HG03469 (cell line): ENCODE measurements at regions not wholly inside any gene's neighbourhood (a gene's known extent, or its start where the extent isn't known, plus 50 kb on each side); places are given as distances from the start of the nearest gene placed in this dataset.
A peak's percentile ranks its signal among the peaks of the same experiment; 100 is the strongest.
"Not testable (repeated sequence)": the region's sequence is repeated elsewhere in the genome, so short reads cannot be mapped to it uniquely, and the experiment has no call there.

Experiments used
- ATAC-seq: cut with Tn5 transposase; IDR thresholded peaks from one replicate; pipeline ENCODE4 v1.9.1; 2021; ENCODE audit warnings: mild to moderate bottlenecking, moderate library complexity, moderate number of reproducible peaks; ENCODE audit not compliant: unreplicated experiment

DNA sequence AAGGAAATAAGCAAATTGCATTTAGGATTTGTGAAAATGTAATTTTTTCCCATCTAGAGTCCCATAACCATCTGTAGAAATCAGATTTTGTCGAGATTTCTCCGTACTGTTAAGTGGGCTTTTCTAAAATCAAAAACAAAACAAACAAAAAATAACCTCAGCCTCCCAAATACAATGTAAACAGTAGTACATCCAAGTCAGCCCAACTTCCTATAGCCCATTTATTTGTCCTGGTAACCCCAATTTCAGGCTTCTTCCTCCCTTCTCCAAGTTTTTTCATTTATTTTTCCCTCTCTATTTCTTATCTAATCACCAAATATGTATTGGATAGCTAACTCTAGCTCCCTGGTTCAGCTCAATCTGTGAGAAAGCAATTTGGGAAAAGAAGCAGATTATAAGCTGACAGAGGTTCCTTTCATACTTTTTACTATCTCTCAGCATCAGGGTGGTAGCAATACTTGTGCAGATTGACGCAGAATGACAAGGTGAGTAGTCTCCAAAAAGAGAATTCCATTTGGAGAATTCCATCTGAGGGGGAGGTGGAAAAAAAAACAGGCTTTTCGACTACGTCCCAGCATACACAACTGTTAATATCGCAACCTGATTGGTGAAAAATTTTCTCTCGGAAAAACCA lies 132.6 kb upstream of the BTN3A2 start:
- ATAC-seq = no peak

DNA sequence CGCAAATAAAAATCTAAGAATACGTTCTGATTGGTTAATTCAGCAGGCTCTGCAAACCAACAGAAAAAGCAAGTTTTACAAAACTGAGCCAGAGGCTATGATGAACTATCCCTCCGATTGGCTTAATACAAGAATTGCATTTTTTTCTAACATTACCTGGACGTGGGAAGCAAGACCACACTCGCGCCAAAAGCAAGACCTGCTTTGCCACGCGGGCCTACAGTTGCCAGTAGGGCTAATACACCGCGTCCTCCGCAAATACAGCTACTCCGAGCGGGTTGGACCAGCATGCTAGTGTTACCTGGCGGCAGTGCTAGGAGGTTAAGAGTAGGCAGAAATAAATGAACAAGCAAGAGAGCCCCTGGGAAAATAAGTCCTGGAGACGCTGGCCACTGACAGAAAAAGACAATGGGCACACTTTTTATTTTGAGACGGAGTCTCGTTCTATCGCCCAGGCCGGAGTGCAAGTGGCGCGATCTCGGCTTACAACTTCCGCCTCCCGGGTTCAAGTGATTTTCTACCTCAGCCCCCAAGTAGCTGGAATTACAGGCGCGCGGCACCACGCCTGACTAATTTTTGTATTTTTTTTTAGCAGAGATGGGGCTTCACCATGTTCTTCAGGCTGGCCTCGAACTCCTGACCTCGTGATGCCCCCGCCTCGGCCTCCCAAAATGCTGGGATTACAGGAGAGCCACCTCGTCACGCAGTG lies 131.9 kb upstream of the BTN3A2 start:
- ATAC-seq = no peak

DNA sequence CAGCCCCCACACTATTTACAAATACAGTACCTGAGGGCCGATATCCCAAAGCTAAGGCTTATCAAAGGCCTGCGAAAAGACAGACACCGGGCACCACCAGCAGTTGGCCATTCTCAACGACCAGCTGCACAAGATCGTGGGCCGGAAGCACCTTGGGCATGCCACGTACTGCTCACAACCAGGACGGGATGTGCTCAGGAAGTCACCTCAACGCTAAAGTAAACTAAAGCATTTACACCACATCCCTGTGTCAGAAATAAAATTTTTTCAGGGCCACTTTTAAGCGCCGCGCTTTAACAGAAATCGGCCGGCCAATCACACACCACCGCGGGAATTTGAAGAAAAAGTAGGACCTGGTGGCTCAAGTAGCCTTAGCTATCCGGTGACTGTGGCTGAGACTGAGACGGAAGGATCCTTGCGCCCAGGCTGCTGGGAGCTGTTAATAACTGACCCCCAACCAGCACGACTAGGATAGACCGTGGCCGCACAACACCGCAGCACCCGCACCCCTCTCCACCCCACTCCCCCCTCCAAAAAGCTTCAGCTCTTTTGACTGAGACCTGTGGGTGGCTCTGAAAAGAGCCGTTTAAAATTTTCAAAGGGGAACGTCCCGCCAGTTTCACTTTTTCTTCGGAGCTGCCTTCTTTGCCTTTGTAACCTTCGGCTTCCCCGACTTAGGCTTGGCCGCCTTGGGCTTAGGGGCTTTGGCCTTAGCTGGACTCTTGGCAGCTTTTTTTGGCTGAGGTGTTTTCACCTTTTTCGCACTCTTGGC lies 131.2 kb upstream of the BTN3A2 start:
- no peak for ATAC-seq

- ATAC-seq = no peak
Measured at GRCh38 chr6:26234421-26235301, 130.3 kb upstream of the BTN3A2 start.

- no peak for ATAC-seq
Measured at GRCh38 chr6:26235302-26235670, 129.7 kb upstream of the BTN3A2 start.

GRCh38 chr6:26239415-26239814 lies 125.6 kb upstream of the BTN3A2 start:
- not testable (repeated sequence) for ATAC-seq

DNA sequence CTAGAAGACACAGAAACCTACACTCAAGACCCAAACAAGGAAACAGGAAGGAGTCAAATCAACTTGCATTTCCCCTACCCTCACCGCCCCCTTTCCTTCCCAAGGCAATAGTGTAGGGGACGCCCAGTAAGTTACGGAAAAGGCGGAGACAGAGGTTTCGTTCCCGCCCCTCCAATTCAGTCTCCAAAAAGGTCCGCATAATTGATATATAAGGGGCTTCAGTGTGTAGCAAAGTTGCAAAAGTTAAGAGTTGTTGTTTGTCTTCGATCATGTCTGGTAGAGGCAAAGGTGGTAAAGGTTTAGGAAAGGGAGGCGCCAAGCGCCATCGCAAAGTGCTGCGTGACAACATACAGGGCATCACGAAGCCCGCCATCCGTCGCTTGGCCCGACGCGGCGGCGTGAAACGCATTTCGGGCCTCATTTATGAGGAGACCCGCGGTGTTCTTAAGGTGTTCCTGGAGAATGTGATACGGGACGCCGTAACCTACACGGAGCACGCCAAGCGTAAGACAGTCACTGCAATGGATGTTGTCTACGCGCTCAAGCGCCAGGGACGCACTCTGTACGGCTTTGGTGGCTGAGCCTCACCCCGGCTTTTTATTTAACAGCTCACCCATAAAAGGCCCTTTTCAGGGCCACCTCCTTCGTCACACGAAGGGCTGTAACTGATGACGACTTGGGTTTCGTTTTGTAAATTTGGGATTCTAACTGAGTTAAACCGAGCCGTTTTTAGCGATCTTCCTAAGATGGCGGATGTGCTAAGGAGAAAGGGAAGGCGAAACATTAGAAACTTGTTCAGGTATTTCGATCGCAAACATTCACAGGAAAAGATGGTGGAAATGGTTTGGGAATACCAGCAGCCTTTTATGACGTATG lies 124.6 kb upstream of the BTN3A2 start:
- ATAC-seq = no peak

GRCh38 chr6:26241033-26241895 lies 123.7 kb upstream of the BTN3A2 start:
- no peak for ATAC-seq

DNA sequence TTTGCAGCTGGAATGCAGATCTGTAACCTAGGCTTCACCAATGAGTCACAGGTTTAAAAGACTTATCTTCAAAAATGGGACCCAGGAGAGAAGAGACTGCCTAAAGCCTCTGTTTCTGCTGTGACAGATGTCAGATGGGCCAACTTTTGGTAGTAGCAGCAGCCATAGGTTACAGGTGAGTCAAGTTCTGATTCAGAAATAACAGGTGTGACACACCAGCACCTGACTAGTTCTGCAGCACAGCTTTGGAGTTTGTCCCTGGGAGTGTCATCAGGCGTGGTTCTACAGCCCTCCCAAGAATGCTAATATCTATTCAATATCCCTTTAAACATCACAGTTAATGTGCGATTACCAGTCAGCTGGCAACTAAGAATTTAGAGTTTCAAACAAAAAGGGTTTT lies 121.9 kb upstream of the BTN3A2 start:
- no peak for ATAC-seq

- ATAC-seq = no peak
Measured at GRCh38 chr6:26243752-26244151, 121.2 kb upstream of the BTN3A2 start.

DNA sequence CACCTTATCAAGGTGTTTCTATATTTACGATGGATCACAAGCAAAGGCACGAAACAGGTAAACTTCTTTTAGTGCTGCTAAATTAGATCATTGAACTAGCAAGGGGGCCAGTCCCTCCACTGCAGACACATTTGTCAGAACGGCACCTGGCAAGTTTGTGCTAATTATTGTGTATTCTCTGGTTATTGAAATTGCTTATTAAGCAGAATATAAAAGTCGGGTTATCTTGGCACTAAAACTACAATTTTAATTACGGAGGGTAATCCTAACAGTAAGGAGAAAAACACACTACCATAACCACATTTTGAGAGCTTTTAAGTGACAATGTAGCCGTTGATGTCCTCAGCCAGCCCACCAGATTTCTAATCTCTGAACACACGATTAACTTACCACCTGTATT lies 118.9 kb upstream of the BTN3A2 start:
- ATAC-seq = no peak

DNA sequence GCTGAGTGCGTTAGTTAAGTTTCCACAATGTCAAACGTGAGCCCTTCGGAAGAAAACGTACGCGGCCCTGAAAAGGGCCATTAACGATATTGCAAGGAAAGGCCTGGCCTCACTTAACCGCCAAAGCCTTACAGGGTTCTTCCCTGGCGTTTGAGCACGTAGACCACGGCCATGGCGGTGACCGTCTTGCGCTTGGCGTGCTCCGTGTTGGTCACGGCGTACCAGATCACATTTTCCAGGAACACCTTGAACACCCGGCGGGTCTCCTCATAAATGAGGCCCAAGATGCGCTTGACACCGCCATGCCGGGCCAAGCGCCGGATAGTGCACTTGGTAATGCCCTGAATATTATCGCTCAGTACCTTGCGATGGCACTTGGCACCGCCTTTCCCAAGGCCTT lies 118.4 kb upstream of the BTN3A2 start:
- ATAC-seq = no peak

DNA sequence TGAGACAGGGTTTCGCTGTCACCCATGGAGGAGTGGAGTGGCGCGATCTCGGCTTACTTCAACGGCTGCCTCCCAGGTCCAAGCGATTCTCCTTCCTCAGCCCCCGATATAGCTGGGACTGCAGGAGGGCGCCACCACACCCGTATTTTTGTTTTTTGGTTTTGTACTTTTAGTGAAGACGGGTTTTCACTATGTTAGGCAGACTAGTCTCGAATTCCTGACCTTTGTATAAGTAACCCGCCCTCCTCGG lies 115.4 kb upstream of the BTN3A2 start:
- no peak for ATAC-seq

DNA sequence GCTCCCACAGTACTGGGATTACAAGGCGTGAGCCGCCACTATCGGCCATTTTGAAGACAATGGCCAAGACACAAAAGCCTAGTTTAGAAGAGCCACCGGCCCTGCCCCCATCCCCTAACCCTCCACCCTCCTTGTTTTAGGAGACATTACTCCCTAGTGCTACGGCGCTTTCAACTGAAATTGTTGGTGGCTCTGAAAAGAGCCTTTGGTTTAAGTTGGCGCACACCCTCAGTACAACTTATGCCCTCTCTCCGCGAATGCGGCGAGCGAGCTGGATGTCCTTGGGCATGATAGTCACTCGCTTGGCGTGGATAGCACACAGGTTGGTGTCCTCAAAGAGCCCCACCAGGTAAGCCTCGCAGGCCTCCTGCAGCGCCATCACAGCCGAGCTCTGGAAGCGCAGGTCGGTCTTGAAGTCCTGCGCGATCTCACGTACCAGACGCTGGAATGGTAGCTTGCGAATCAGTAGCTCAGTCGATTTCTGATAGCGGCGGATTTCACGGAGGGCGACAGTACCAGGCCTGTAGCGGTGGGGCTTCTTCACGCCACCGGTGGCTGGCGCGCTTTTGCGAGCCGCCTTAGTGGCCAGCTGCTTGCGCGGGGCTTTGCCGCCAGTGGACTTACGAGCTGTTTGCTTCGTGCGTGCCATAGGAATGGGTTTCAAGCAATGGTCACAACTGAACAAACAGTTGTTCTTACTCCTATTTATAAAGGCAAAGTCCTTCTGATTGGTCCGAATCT lies 114.9 kb upstream of the BTN3A2 start:
- ATAC-seq = no peak

- no peak for ATAC-seq
Measured at GRCh38 chr6:26250698-26251044, 114.3 kb upstream of the BTN3A2 start.

DNA sequence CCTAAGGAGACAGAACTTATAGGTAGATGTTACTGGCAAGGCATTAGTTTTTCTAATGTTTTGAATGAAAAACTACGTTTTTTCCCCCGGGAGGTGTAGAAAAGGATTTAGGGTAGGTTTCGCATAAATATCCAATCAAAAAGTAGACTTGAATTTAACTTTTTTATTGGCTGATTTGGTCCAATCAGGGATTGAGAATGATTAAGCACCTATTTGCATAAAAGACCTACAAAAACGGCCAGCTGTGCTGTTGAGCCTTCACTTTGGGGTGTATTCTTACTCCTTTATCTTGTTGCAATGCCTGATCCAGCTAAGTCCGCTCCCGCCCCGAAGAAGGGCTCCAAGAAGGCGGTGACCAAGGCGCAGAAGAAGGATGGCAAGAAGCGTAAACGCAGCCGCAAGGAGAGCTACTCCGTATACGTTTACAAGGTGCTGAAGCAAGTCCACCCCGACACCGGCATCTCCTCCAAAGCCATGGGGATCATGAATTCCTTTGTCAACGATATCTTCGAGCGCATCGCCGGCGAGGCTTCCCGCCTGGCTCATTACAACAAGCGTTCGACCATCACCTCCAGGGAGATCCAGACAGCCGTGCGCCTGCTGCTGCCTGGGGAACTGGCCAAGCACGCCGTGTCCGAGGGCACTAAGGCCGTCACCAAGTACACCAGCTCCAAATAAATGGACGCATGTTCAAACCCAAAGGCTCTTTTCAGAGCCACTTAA lies 113.5 kb upstream of the BTN3A2 start:
- ATAC-seq = peak; percentile 48

GRCh38 chr6:26252077-26252472 lies 112.9 kb upstream of the BTN3A2 start:
- ATAC-seq = no peak

GRCh38 chr6:26254724-26255123 lies 110.3 kb upstream of the BTN3A2 start:
- no peak for ATAC-seq
